Stromal cell of bone marrow (primary cell): ENCODE measurements at regions not wholly inside any gene's neighbourhood (a gene's known extent, or its start where the extent isn't known, plus 50 kb on each side); places are given as distances from the start of the nearest gene placed in this dataset.

ENCODE experiments used
- DNase-seq: peaks from one replicate; pipeline ENCODE4 v3.0.0-alpha.2; 2012; ENCODE audit warnings: low read depth

DNA sequence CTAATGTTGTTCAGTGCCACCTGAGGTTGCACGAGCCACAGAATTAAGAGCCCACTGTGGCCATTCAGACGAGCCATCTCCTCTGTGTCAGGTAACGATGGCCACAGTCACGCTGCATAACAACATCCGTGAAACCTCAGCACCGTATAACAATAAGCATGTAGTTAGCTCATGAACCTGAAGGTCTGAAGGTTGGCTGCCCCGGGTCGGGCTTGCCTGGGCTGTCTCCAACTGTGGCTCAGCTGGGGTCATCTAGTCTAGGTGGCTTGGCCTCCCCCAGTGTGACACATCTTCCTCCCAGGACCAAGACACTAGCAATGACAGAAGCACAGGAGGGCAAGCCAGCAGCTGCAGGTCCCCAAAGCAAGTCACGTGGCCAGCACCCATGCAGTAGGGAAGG lies 258.0 kb downstream of the GLI2 start:
- no peak for DNase-seq

GRCh38 chr2:120994301-120994995 lies 258.8 kb downstream of the GLI2 start:
- DNase-seq = no peak

GRCh38 chr2:120995152-120995551 lies 259.5 kb downstream of the GLI2 start:
- no peak for DNase-seq

GRCh38 chr2:120995656-120996190 lies 260.1 kb downstream of the GLI2 start:
- DNase-seq = no peak

- no peak for DNase-seq
Measured at GRCh38 chr2:120999377-121000097, 263.9 kb downstream of the GLI2 start.

DNA sequence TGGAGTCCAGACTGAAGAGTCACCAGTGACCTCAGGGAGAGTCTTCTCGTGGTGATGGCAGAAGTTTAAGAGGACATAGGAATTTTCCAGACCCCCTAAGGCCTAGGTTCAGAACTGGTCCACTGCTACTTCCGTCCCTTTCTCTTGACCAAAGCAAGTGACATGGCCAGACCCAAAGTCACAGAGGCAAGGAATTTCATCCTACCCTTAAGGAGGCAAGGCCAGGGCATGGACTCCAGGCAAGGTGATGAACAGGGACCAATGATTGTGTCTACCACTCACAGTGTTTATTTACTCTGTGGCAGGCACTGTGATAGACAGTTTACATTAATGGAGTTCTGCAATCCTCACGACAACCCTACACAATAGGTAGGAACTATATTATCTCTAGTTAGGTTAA lies 265.1 kb downstream of the GLI2 start:
- DNase-seq = no peak

GRCh38 chr2:121001641-121002040 lies 266.0 kb downstream of the GLI2 start:
- no peak for DNase-seq

- DNase-seq = no peak
Measured at GRCh38 chr2:121002597-121002996, 266.9 kb downstream of the GLI2 start.

DNA sequence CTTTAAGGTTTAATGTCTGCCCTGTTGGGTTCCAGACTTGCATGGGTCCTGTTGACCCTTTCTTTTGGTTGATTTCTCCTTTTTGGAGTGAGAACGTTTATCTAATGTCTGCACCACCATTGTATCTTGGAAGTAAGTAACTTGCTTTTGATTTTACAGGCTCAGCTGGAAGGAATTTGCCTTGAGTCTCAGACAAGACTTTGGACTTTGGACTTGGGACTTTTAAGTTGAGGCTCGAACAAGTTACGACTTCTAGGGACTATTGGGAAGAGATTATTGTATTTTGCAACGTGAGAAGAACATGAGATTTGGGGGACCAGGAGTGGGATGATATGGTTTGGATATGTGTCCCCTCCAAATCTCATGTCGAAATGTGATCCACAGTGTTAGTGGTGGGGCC lies 267.7 kb downstream of the GLI2 start:
- DNase-seq = no peak

DNA sequence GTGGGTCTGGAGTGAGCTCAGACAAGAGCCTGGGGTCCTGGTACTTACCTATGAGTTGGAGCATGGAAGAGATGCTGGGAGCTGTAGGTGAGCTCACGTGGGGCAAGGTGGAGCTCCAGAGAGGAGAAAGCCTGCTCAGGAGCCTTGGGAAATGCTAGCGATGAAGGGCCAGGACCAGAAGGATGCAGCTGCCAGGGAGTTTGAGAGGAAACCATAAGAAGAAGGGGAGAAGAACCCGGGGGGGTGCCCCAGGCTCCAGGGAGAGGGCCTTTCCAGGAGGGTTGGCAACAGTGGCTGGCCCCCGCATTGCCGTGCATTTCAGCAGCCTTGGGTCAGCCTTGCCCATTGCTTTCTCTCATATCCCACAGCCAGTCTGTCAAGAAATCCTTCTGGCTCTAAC lies 268.7 kb downstream of the GLI2 start:
- no peak for DNase-seq

GRCh38 chr2:121004950-121005349 lies 269.3 kb downstream of the GLI2 start:
- DNase-seq = no peak

- DNase-seq = no peak
Measured at GRCh38 chr2:121005453-121005852, 269.8 kb downstream of the GLI2 start.

GRCh38 chr2:121006743-121007489 lies 271.2 kb downstream of the GLI2 start:
- no peak for DNase-seq

GRCh38 chr2:121007490-121007853 lies 271.8 kb downstream of the GLI2 start:
- DNase-seq = no peak

DNA sequence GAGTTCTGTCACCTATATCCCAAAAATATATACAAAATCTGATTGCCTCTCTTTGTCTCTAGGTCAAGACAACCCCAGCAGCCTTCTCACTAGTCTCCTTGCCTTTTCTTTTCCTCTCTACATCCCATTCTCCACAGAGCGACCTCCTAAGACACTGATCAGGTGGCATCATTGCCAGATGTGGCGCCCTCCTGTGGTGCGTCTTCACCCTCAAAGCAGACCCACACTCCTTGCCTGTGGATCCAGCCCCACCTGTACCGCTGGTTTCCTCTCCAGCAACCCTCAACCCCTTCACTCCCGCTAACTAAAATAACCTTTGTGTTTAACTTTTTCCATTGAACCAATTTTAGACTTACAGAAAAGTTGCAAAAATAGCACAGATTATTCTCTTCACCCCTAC lies 273.3 kb downstream of the GLI2 start:
- DNase-seq = no peak

DNA sequence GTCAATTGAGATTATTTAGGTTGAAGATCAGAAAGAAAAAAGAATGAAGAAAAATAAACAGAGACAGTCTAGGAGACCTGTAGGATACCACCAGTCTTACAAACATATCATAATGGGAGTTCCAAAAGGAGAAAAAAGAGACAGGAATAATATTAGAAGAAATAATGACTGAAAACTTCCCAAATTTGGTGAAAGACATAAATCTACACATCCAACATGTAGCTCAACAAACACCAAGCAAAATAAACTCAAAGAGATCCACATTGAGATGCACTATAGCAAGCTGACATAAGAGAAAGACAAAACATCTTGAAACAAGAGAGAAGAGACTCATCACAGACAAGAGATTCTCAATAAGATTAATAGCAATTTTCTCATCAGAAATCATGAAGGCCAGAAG lies 274.0 kb downstream of the TFCP2L1 start:
- no peak for DNase-seq

DNA sequence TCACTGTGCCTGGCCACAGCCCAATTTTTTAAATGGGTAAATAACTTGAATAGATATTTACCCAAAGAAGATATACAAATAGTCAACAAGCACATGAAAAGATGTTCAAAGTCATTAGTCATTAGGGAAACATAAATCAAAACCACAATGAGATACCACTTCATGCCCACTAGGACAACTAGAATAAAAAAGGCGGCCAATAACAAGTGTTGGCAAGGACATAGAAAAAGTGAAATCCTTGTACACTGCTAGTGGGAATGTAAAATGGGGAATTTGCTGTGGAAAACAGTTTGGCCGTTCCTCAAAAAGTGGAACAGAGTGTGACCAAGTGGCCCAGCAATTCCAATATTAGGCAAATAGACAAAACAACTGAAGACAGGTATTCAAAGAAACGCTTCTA lies 270.1 kb downstream of the TFCP2L1 start:
- no peak for DNase-seq

GRCh38 chr2:121015971-121016485 lies 269.0 kb downstream of the TFCP2L1 start:
- no peak for DNase-seq

- no peak for DNase-seq
Measured at GRCh38 chr2:121017396-121017795, 267.6 kb downstream of the TFCP2L1 start.

DNA sequence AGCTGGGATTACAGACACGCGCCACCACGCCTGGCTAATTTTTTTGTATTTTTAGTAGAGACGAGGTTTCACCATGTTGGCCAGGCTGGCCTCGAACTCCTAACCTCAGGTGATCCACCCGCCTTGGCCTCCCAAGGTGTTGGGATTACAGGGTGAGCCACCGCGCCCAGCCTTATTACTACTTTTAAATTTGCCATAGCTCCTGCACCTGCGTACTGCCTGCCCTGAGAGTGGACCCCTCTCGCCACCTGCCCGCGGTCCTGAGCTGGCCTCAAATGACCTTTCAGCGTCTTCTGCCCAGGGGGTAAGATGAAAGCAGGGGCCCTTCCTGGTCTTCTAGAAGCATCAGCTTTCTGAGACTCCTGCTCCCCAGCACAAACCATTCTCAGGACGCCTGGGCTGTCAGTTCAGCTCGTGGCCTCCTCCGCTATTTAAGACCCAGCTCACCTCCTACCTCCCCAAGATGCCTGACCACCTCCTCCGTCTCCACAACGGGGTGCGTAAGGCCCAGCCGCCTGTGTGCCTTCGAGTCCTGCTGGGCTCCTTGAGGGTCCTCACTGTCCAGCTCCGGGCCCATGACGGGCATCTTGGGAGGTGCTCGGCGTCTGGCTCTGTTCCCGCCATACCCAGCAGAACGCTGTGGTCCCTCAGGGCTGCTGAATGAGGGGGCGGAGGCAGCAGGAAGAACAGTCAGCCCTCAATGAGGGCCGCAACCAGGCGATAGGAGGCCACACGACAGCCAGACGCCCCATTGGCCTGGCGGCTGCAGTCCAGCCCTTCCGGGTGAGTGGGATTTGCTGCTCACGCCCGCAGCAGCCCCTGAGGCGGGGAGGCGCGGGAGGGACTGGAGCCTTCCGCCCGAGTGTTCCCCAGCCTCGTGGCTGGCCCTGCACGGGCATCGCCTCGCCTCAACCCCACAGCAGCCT lies 266.6 kb downstream of the TFCP2L1 start:
- no peak for DNase-seq

- no peak for DNase-seq
Measured at GRCh38 chr2:121019071-121019470, 265.9 kb downstream of the TFCP2L1 start.

DNA sequence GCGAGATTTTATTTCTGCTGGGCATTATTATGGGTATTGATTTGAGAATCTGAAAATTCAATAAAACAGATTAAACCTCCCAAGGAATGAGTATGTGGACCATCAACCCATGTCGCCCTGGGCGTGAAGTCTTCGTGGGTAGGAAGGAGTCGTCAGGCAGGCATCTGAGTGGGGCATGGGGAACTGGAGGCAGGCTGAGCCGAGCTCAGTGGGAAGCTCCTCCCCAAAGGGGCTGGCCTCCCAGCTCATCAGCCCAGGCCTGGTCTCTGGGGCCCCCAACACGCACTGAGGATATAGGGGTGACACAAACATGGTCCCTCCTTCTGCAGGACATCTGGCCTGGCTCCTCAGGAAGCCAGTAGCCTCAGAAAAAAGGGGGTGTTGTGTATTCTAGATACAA lies 265.2 kb downstream of the TFCP2L1 start:
- DNase-seq = no peak
